ENCODE measurements at regions not wholly inside any gene's neighbourhood (a gene's known extent, or its start where the extent isn't known, plus 50 kb on each side); places are given as distances from the start of the nearest gene placed in this dataset.

DNA sequence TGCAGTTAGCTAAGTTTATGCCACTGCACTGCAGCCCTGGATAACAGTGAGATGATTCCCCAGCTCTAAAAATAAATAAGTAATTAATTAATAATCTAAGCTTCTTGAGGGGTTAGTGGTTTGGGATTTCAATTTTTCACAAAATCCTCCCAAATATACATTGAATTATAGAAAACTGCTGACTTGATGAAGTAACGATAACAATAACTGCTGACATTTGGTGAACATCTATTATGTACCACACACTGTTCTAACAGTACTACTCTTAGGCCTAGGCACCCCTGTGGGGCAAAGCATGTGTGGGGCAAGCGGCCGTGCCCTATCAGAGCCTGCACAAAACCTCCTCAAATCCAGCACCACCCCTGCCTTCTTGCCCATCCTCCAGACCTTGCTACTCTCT is 245.8 kb upstream of the EPHA4 start:
- no peaks in the 10 kb centered on the region for H3K36me3 ChIP-seq (ENCODE audit: insufficient read depth, low read length)
- H3K4me1 Mint-ChIP-seq, result no peaks in the 10 kb centered on the region
- H3K9me3 ChIP-seq (ENCODE audit: low read length), result no peaks in the 10 kb centered on the region
- H3K27me3 Mint-ChIP-seq, result peaks cover 0 to 1% of the 10 kb centered on the region in 2 donors
- H3K9me3 Mint-ChIP-seq, result peaks cover 0 to 4% (median 0%) of the 10 kb centered on the region in 5 donors
- H3K4me3 Mint-ChIP-seq, result no peak overlapping the region
- no peak overlapping the region for H3K4me3 ChIP-seq (ENCODE audit: low read length)
- H3K27ac ChIP-seq (ENCODE audit: low read depth, low read length), result no peak overlapping the region
- POLR2A ChIA-PET, result no interaction called here
- no peaks in the 10 kb centered on the region for H3K4me1 ChIP-seq (ENCODE audit: insufficient read depth, low read length)
- no peak for DNase-seq
- CTCF ChIA-PET, result no interaction called here
- no peaks in the 10 kb centered on the region for H3K36me3 Mint-ChIP-seq
- H3K27ac Mint-ChIP-seq, result no peak overlapping the region
- H3K27me3 ChIP-seq (ENCODE audit: insufficient read depth, low read length, poor library complexity, severe bottlenecking), result no peaks in the 10 kb centered on the region

DNA sequence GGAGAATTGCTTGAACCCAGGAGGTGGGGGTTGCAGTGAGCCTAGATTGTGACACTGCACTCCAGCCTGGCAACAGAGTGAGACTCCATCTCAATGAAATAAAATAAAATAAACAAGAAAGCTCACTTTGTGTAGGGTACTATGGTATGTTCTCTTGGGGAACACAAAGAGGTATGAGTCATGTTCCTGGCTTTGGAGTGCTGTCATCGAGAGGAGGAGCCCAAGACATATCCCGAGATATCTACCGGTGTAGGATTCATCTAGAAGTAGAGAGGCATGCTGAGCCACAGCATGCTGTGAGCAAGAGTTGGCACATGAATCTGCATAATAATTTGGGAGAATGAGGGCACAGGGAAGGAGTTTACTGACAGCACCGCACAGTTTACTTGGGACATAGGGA is 244.9 kb upstream of the EPHA4 start:
- Histone ChIP-seq H3K4me3 (ENCODE audit: low read length) (no peak overlapping the region), H3K4me1 (ENCODE audit: insufficient read depth, low read length) (no peaks in the 10 kb centered on the region), H3K36me3 (ENCODE audit: insufficient read depth, low read length) (no peaks in the 10 kb centered on the region), H3K9me3 (ENCODE audit: low read length) (no peaks in the 10 kb centered on the region), H3K27ac (ENCODE audit: low read depth, low read length) (no peak overlapping the region), H3K27me3 (ENCODE audit: insufficient read depth, low read length, poor library complexity, severe bottlenecking) (no peaks in the 10 kb centered on the region)
- Mint-ChIP-seq H3K27ac (no peak overlapping the region), H3K9me3 (peaks cover 0 to 4% (median 0%) of the 10 kb centered on the region in 5 donors), H3K36me3 (no peaks in the 10 kb centered on the region), H3K4me1 (no peaks in the 10 kb centered on the region), H3K4me3 (no peak overlapping the region), H3K27me3 (peaks cover 0 to 1% of the 10 kb centered on the region in 2 donors)
- POLR2A ChIA-PET, result no interaction called here
- CTCF ChIA-PET, result no interaction called here
- no peak for DNase-seq

DNA sequence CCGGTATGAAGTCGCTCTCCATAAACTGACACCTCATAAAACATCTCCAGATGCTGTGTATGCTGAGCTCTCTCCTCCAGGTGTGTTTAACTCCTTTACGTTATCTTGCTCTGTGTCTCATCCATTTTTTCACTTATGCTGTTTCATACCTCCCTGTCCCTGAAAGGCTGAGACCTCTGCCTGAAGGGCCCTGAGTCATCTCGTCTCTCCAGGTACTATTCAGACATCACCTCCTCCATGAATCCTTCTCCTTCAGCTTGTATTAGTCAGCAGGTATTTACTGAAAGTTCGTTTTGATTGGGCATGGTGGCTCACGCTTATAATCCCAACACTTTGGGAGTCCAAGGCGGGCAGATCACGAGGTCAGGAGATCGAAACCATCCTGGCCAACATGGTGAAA is 244.5 kb upstream of the EPHA4 start:
- H3K36me3 ChIP-seq (ENCODE audit: insufficient read depth, low read length), result no peaks in the 10 kb centered on the region
- H3K27me3 ChIP-seq (ENCODE audit: insufficient read depth, low read length, poor library complexity, severe bottlenecking), result no peaks in the 10 kb centered on the region
- Mint-ChIP-seq H3K36me3 (no peaks in the 10 kb centered on the region), H3K4me1 (no peaks in the 10 kb centered on the region), H3K27ac (no peak overlapping the region), H3K9me3 (peaks cover 0 to 4% (median 0%) of the 10 kb centered on the region in 5 donors), H3K27me3 (peaks cover 0 to 1% of the 10 kb centered on the region in 2 donors), H3K4me3 (no peak overlapping the region)
- H3K27ac ChIP-seq (ENCODE audit: low read depth, low read length), result no peak overlapping the region
- ChIA-PET CTCF (no interaction called here), POLR2A (no interaction called here)
- H3K4me3 ChIP-seq (ENCODE audit: low read length), result no peak overlapping the region
- no peaks in the 10 kb centered on the region for H3K9me3 ChIP-seq (ENCODE audit: low read length)
- no peak for DNase-seq
- no peaks in the 10 kb centered on the region for H3K4me1 ChIP-seq (ENCODE audit: insufficient read depth, low read length)

DNA sequence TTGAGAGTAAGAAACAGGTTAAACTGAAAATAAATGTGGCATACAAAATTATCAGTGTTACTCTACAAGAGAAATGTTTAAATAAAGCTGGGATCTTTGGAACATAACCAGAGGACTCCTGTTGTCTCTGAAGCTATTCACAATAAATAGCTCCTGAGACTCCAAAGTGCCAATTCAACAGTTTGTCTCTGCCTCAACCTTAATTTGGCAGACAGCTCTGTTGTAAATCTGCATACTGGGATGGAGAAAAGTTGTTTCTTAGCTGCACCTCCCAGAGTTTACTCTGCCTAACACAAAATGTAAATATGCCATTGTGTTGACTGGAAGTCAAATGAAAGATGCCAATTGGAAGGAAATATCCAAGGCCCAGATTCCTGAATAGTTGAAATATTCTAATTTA is 238.5 kb upstream of the EPHA4 start:
- CTCF ChIA-PET, result no interaction called here
- DNase-seq, result no peak
- no peaks in the 10 kb centered on the region for H3K36me3 Mint-ChIP-seq
- POLR2A ChIA-PET, result no interaction called here
- Histone ChIP-seq H3K27me3 (ENCODE audit: insufficient read depth, low read length, poor library complexity, severe bottlenecking) (no peaks in the 10 kb centered on the region), H3K27ac (ENCODE audit: low read depth, low read length) (no peak overlapping the region), H3K9me3 (ENCODE audit: low read length) (no peaks in the 10 kb centered on the region), H3K36me3 (ENCODE audit: insufficient read depth, low read length) (no peaks in the 10 kb centered on the region), H3K4me3 (ENCODE audit: low read length) (no peak overlapping the region), H3K4me1 (ENCODE audit: insufficient read depth, low read length) (no peaks in the 10 kb centered on the region)
- no peak overlapping the region for H3K27ac Mint-ChIP-seq
- H3K9me3 Mint-ChIP-seq, result peaks cover 0 to 2% (median 0%) of the 10 kb centered on the region in 5 donors
- H3K4me1 Mint-ChIP-seq, result no peaks in the 10 kb centered on the region
- no peaks in the 10 kb centered on the region for H3K27me3 Mint-ChIP-seq
- no peak overlapping the region for H3K4me3 Mint-ChIP-seq

GRCh38 chr2:221810245-221810644 is 238.1 kb upstream of the EPHA4 start:
- no peak for DNase-seq
- no peaks in the 10 kb centered on the region for H3K27me3 ChIP-seq (ENCODE audit: insufficient read depth, low read length, poor library complexity, severe bottlenecking)
- ChIA-PET CTCF (no interaction called here), POLR2A (no interaction called here)
- Mint-ChIP-seq H3K27me3 (no peaks in the 10 kb centered on the region), H3K36me3 (no peaks in the 10 kb centered on the region), H3K4me3 (no peak overlapping the region), H3K4me1 (no peaks in the 10 kb centered on the region), H3K27ac (no peak overlapping the region), H3K9me3 (peaks cover 0 to 2% (median 0%) of the 10 kb centered on the region in 5 donors)
- no peak overlapping the region for H3K27ac ChIP-seq (ENCODE audit: low read depth, low read length)
- H3K36me3 ChIP-seq (ENCODE audit: insufficient read depth, low read length), result no peaks in the 10 kb centered on the region
- no peak overlapping the region for H3K4me3 ChIP-seq (ENCODE audit: low read length)
- H3K4me1 ChIP-seq (ENCODE audit: insufficient read depth, low read length), result no peaks in the 10 kb centered on the region
- H3K9me3 ChIP-seq (ENCODE audit: low read length), result no peaks in the 10 kb centered on the region

DNA sequence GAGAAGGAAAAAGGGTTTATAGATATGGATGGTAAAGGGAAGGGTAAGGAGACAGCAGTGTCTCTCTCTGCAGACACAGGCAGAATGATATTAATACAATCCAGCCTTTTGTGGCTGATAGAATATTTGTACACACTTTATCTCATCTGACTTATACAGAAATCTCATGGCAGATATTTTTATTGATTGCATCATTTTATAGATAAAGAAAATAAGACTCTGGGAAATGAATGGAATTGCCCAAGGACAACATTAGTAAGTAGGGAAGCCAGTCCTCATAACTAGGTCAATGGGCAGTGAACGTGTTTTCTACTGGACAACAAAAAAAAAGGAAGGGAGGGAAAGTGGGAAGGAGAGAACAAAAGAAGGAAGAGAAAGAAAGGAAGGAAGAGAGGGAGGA is 236.4 kb upstream of the EPHA4 start:
- H3K36me3 ChIP-seq (ENCODE audit: insufficient read depth, low read length), result no peaks in the 10 kb centered on the region
- Mint-ChIP-seq H3K36me3 (peaks cover 0 to under 1% (median 0%) of the 10 kb centered on the region in 3 donors), H3K4me3 (no peak overlapping the region), H3K4me1 (no peaks in the 10 kb centered on the region), H3K27ac (no peak overlapping the region), H3K27me3 (no peaks in the 10 kb centered on the region), H3K9me3 (peaks cover 0 to 3% (median 2%) of the 10 kb centered on the region in 5 donors)
- no peak overlapping the region for H3K4me3 ChIP-seq (ENCODE audit: low read length)
- H3K27ac ChIP-seq (ENCODE audit: low read depth, low read length), result no peak overlapping the region
- CTCF ChIA-PET, result no interaction called here
- H3K4me1 ChIP-seq (ENCODE audit: insufficient read depth, low read length), result no peaks in the 10 kb centered on the region
- POLR2A ChIA-PET, result no interaction called here
- DNase-seq, result no peak
- no peaks in the 10 kb centered on the region for H3K27me3 ChIP-seq (ENCODE audit: insufficient read depth, low read length, poor library complexity, severe bottlenecking)
- H3K9me3 ChIP-seq (ENCODE audit: low read length), result no peaks in the 10 kb centered on the region

- no peak for DNase-seq
These were observed 235.6 kb upstream of the EPHA4 start for GRCh38 chr2:221807706-221808105.

GRCh38 chr2:221802089-221802488 is 230.0 kb upstream of the EPHA4 start:
- no peak overlapping the region for H3K27ac ChIP-seq (ENCODE audit: low read depth, low read length)
- peaks cover 0 to 3% (median 0%) of the 10 kb centered on the region in 3 donors for H3K36me3 Mint-ChIP-seq
- H3K36me3 ChIP-seq (ENCODE audit: insufficient read depth, low read length), result no peaks in the 10 kb centered on the region
- no peak overlapping the region for H3K4me3 Mint-ChIP-seq
- no peak overlapping the region for H3K27ac Mint-ChIP-seq
- no peaks in the 10 kb centered on the region for H3K4me1 Mint-ChIP-seq
- ChIA-PET CTCF (no interaction called here), POLR2A (no interaction called here)
- H3K27me3 ChIP-seq (ENCODE audit: insufficient read depth, low read length, poor library complexity, severe bottlenecking), result no peaks in the 10 kb centered on the region
- H3K9me3 ChIP-seq (ENCODE audit: low read length), result no peaks in the 10 kb centered on the region
- H3K9me3 Mint-ChIP-seq, result peaks cover 0 to 8% (median 2%) of the 10 kb centered on the region in 5 donors
- H3K4me1 ChIP-seq (ENCODE audit: insufficient read depth, low read length), result no peaks in the 10 kb centered on the region
- no peak for DNase-seq
- no peak overlapping the region for H3K4me3 ChIP-seq (ENCODE audit: low read length)
- H3K27me3 Mint-ChIP-seq, result no peaks in the 10 kb centered on the region

More at GRCh38 chr2:221807706-221808105, 235.6 kb upstream of the EPHA4 start:
- Mint-ChIP-seq H3K4me3 (no peak overlapping the region), H3K36me3 (peaks cover 0 to 3% (median 0%) of the 10 kb centered on the region in 3 donors), H3K27me3 (no peaks in the 10 kb centered on the region), H3K9me3 (peaks cover 0 to 3% (median 2%) of the 10 kb centered on the region in 5 donors), H3K4me1 (no peaks in the 10 kb centered on the region), H3K27ac (no peak overlapping the region)
- Histone ChIP-seq H3K9me3 (ENCODE audit: low read length) (no peaks in the 10 kb centered on the region), H3K4me3 (ENCODE audit: low read length) (no peak overlapping the region), H3K27me3 (ENCODE audit: insufficient read depth, low read length, poor library complexity, severe bottlenecking) (no peaks in the 10 kb centered on the region), H3K36me3 (ENCODE audit: insufficient read depth, low read length) (no peaks in the 10 kb centered on the region), H3K4me1 (ENCODE audit: insufficient read depth, low read length) (no peaks in the 10 kb centered on the region), H3K27ac (ENCODE audit: low read depth, low read length) (no peak overlapping the region)
- POLR2A ChIA-PET, result no interaction called here
- CTCF ChIA-PET, result no interaction called here

GRCh38 chr2:221792971-221793521 is 220.9 kb upstream of the EPHA4 start:
- no peaks in the 10 kb centered on the region for H3K27me3 ChIP-seq (ENCODE audit: insufficient read depth, low read length, poor library complexity, severe bottlenecking)
- POLR2A ChIA-PET, result no interaction called here
- no peaks in the 10 kb centered on the region for H3K27me3 Mint-ChIP-seq
- H3K4me3 ChIP-seq (ENCODE audit: low read length), result no peak overlapping the region
- H3K36me3 ChIP-seq (ENCODE audit: insufficient read depth, low read length), result no peaks in the 10 kb centered on the region
- H3K36me3 Mint-ChIP-seq, result no peaks in the 10 kb centered on the region
- no peak for DNase-seq
- CTCF ChIA-PET, result no interaction called here
- H3K4me1 ChIP-seq (ENCODE audit: insufficient read depth, low read length), result no peaks in the 10 kb centered on the region
- no peak overlapping the region for H3K4me3 Mint-ChIP-seq
- peak overlapping the region in 1 of 8 donors; percentile 32 for H3K27ac Mint-ChIP-seq
- H3K4me1 Mint-ChIP-seq, result no peaks in the 10 kb centered on the region
- no peaks in the 10 kb centered on the region for H3K9me3 ChIP-seq (ENCODE audit: low read length)
- no peak overlapping the region for H3K27ac ChIP-seq (ENCODE audit: low read depth, low read length)
- peaks cover 0 to 3% (median 0%) of the 10 kb centered on the region in 5 donors for H3K9me3 Mint-ChIP-seq

Data from CD8-positive, alpha-beta memory T cell (primary cell).